ENCODE measurements at regions not wholly inside any gene's neighbourhood (a gene's known extent, or its start where the extent isn't known, plus 50 kb on each side); places are given as distances from the start of the nearest gene placed in this dataset.

GRCh38 chr2:160550048-160550447, 56.4 kb upstream of the RBMS1 start:
- TF ChIP-seq YY1 (IDR thresholded peaks at IDR 0.05; ENCODE audit: low read depth) (no peak), TEAD4 (IDR thresholded peaks at IDR 0.05) (no peak), FOXM1 (IDR thresholded peaks at IDR 0.05; ENCODE audit: borderline replicate concordance, low read depth) (no peak), REST (IDR thresholded peaks at IDR 0.05; ENCODE audit: low read depth) (no peak), MAX (IDR thresholded peaks at IDR 0.05) (no peak), USF1 (IDR thresholded peaks at IDR 0.05) (no peak), CREB1 (IDR thresholded peaks at IDR 0.05; ENCODE audit: low read depth) (no peak), RAD21 (IDR thresholded peaks at IDR 0.05; ENCODE audit: low read depth) (no peak), TAF1 (IDR thresholded peaks at IDR 0.05; ENCODE audit: low read depth) (no peak), NFIC (IDR thresholded peaks at IDR 0.05) (no peak), EP300 (IDR thresholded peaks at IDR 0.05; ENCODE audit: borderline replicate concordance) (no peak), CEBPB (IDR thresholded peaks at IDR 0.05) (no peak), ZBTB7A (IDR thresholded peaks at IDR 0.05; ENCODE audit: low read depth) (no peak), EGR1 (IDR thresholded peaks at IDR 0.05) (no peak), TCF12 (IDR thresholded peaks at IDR 0.05; ENCODE audit: low read depth) (no peak)

- TF ChIP-seq MAX (IDR thresholded peaks at IDR 0.05): no peak
- no peak for TF ChIP-seq USF1 (IDR thresholded peaks at IDR 0.05)
- TF ChIP-seq FOXM1 (IDR thresholded peaks at IDR 0.05; ENCODE audit: borderline replicate concordance, low read depth): no peak
- no peak for TF ChIP-seq EGR1 (IDR thresholded peaks at IDR 0.05)
- no peak for TF ChIP-seq CREB1 (IDR thresholded peaks at IDR 0.05; ENCODE audit: low read depth)
- TF ChIP-seq YY1 (IDR thresholded peaks at IDR 0.05; ENCODE audit: low read depth): no peak
- no peak for TF ChIP-seq EP300 (IDR thresholded peaks at IDR 0.05; ENCODE audit: borderline replicate concordance)
- TF ChIP-seq TAF1 (IDR thresholded peaks at IDR 0.05; ENCODE audit: low read depth): no peak
- TF ChIP-seq ZBTB7A (IDR thresholded peaks at IDR 0.05; ENCODE audit: low read depth): no peak
- TF ChIP-seq REST (IDR thresholded peaks at IDR 0.05; ENCODE audit: low read depth): no peak
- no peak for TF ChIP-seq RAD21 (IDR thresholded peaks at IDR 0.05; ENCODE audit: low read depth)
- TF ChIP-seq TCF12 (IDR thresholded peaks at IDR 0.05; ENCODE audit: low read depth): no peak
- no peak for TF ChIP-seq CEBPB (IDR thresholded peaks at IDR 0.05)
- TF ChIP-seq TEAD4 (IDR thresholded peaks at IDR 0.05): no peak
Observed at GRCh38 chr2:160551259-160551658, 57.7 kb upstream of the RBMS1 start.

GRCh38 chr2:160555420-160556071, 61.9 kb upstream of the RBMS1 start:
- no peak for TF ChIP-seq TCF12 (IDR thresholded peaks at IDR 0.05; ENCODE audit: low read depth)
- no peak for TF ChIP-seq TAF1 (IDR thresholded peaks at IDR 0.05; ENCODE audit: low read depth)
- no peak for TF ChIP-seq MAX (IDR thresholded peaks at IDR 0.05)
- no peak for TF ChIP-seq EGR1 (IDR thresholded peaks at IDR 0.05)
- no peak for TF ChIP-seq FOXM1 (IDR thresholded peaks at IDR 0.05; ENCODE audit: borderline replicate concordance, low read depth)
- TF ChIP-seq CREB1 (IDR thresholded peaks at IDR 0.05; ENCODE audit: low read depth): no peak
- TF ChIP-seq NFIC (IDR thresholded peaks at IDR 0.05): no peak
- TF ChIP-seq REST (IDR thresholded peaks at IDR 0.05; ENCODE audit: low read depth): no peak
- TF ChIP-seq USF1 (IDR thresholded peaks at IDR 0.05): no peak
- TF ChIP-seq ZBTB7A (IDR thresholded peaks at IDR 0.05; ENCODE audit: low read depth): no peak
- no peak for TF ChIP-seq TEAD4 (IDR thresholded peaks at IDR 0.05)
- no peak for TF ChIP-seq CEBPB (IDR thresholded peaks at IDR 0.05)
- no peak for TF ChIP-seq RAD21 (IDR thresholded peaks at IDR 0.05; ENCODE audit: low read depth)

Measured in Ishikawa (cell line).